ENCODE measurements at regions not wholly inside any gene's neighbourhood (a gene's known extent, or its start where the extent isn't known, plus 50 kb on each side); places are given as distances from the start of the nearest gene placed in this dataset.

- Mint-ChIP-seq H3K4me3 (ENCODE audit: unreplicated experiment) (no peak overlapping the region), H3K36me3 (ENCODE audit: unreplicated experiment) (no peaks in the 10 kb centered on the region), H3K27ac (ENCODE audit: unreplicated experiment) (no peak overlapping the region), H3K4me1 (ENCODE audit: low read depth, unreplicated experiment) (peaks cover 5% of the 10 kb centered on the region), H3K9me3 (ENCODE audit: unreplicated experiment) (no peaks in the 10 kb centered on the region), H3K27me3 (ENCODE audit: unreplicated experiment) (no peaks in the 10 kb centered on the region)
- DNase-seq = no peak
- TF ChIP-seq, protein P1, sequence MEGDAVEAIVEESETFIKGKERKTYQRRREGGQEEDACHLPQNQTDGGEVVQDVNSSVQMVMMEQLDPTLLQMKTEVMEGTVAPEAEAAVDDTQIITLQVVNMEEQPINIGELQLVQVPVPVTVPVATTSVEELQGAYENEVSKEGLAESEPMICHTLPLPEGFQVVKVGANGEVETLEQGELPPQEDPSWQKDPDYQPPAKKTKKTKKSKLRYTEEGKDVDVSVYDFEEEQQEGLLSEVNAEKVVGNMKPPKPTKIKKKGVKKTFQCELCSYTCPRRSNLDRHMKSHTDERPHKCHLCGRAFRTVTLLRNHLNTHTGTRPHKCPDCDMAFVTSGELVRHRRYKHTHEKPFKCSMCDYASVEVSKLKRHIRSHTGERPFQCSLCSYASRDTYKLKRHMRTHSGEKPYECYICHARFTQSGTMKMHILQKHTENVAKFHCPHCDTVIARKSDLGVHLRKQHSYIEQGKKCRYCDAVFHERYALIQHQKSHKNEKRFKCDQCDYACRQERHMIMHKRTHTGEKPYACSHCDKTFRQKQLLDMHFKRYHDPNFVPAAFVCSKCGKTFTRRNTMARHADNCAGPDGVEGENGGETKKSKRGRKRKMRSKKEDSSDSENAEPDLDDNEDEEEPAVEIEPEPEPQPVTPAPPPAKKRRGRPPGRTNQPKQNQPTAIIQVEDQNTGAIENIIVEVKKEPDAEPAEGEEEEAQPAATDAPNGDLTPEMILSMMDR (IDR thresholded peaks at IDR 0.05; ENCODE audit: partially characterized antibody, unreplicated experiment) = no peak
Observed at GRCh38 chrX:42119076-42119475, 195.7 kb upstream of the CASK start.

DNA sequence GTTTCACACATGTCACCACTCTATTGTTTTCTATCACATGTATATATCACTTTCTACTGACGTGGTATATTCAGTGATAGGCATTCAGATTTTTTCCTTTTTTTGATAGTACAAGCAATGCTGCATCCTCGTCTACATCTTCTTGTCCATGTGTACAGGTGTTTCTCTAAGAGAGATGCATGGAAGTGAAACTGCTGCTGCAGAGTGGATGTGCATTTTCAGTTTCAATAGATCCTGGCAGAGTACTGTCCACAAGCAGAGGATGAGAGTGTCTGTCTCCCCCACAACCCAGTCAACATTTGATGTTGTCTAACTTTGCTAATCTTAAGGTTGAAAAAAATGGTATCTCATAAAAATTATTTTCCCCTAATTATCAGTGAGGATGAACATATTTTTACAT is 194.0 kb upstream of the CASK start:
- Mint-ChIP-seq H3K9me3 (ENCODE audit: unreplicated experiment) (no peaks in the 10 kb centered on the region), H3K27me3 (ENCODE audit: unreplicated experiment) (peaks cover under 1% of the 10 kb centered on the region), H3K27ac (ENCODE audit: unreplicated experiment) (no peak overlapping the region), H3K4me3 (ENCODE audit: unreplicated experiment) (no peak overlapping the region), H3K4me1 (ENCODE audit: low read depth, unreplicated experiment) (peaks cover 5% of the 10 kb centered on the region), H3K36me3 (ENCODE audit: unreplicated experiment) (no peaks in the 10 kb centered on the region)
- DNase-seq = no peak
- TF ChIP-seq, protein P1 (IDR thresholded peaks at IDR 0.05; ENCODE audit: partially characterized antibody, unreplicated experiment) = no peak

- Mint-ChIP-seq H3K4me1 (ENCODE audit: low read depth, unreplicated experiment) (no peaks in the 10 kb centered on the region), H3K27ac (ENCODE audit: unreplicated experiment) (no peak overlapping the region), H3K4me3 (ENCODE audit: unreplicated experiment) (no peak overlapping the region), H3K9me3 (ENCODE audit: unreplicated experiment) (peaks cover 3% of the 10 kb centered on the region), H3K27me3 (ENCODE audit: unreplicated experiment) (peaks cover 3% of the 10 kb centered on the region), H3K36me3 (ENCODE audit: unreplicated experiment) (no peaks in the 10 kb centered on the region)
- DNase-seq = no peak
- TF ChIP-seq, protein P1 (IDR thresholded peaks at IDR 0.05; ENCODE audit: partially characterized antibody, unreplicated experiment) = no peak
Observed at GRCh38 chrX:42109428-42109827, 186.1 kb upstream of the CASK start.

- TF ChIP-seq, protein P1 (IDR thresholded peaks at IDR 0.05; ENCODE audit: partially characterized antibody, unreplicated experiment) = no peak
- Mint-ChIP-seq H3K4me1 (ENCODE audit: low read depth, unreplicated experiment) (no peaks in the 10 kb centered on the region), H3K27ac (ENCODE audit: unreplicated experiment) (no peak overlapping the region), H3K9me3 (ENCODE audit: unreplicated experiment) (peaks cover 3% of the 10 kb centered on the region), H3K36me3 (ENCODE audit: unreplicated experiment) (no peaks in the 10 kb centered on the region), H3K4me3 (ENCODE audit: unreplicated experiment) (no peak overlapping the region), H3K27me3 (ENCODE audit: unreplicated experiment) (peaks cover 3% of the 10 kb centered on the region)
- no peak for DNase-seq
Observed at GRCh38 chrX:42107495-42108488, 184.4 kb upstream of the CASK start.

- H3K36me3 Mint-ChIP-seq (ENCODE audit: unreplicated experiment) = no peaks in the 10 kb centered on the region
- H3K27me3 Mint-ChIP-seq (ENCODE audit: unreplicated experiment) = peaks cover 1% of the 10 kb centered on the region
- no peak for DNase-seq
- peaks cover 3% of the 10 kb centered on the region for H3K9me3 Mint-ChIP-seq (ENCODE audit: unreplicated experiment)
- no peak overlapping the region for H3K4me3 Mint-ChIP-seq (ENCODE audit: unreplicated experiment)
- TF ChIP-seq, protein P1 (IDR thresholded peaks at IDR 0.05; ENCODE audit: partially characterized antibody, unreplicated experiment) = no peak
- H3K4me1 Mint-ChIP-seq (ENCODE audit: low read depth, unreplicated experiment) = no peaks in the 10 kb centered on the region
- no peak overlapping the region for H3K27ac Mint-ChIP-seq (ENCODE audit: unreplicated experiment)
Observed at GRCh38 chrX:42106556-42106955, 183.2 kb upstream of the CASK start.
